CD4-positive, alpha-beta T cell (primary cell): ENCODE measurements at regions not wholly inside any gene's neighbourhood (a gene's known extent, or its start where the extent isn't known, plus 50 kb on each side); places are given as distances from the start of the nearest gene placed in this dataset.

Source experiments
- ATAC-seq: fragments of 200-7000 bp; cut with Tn5 transposase; one replicate; pipeline ENCODE4 v1.10.0; 2022; ENCODE audit warnings: mild to moderate bottlenecking; ENCODE audit not compliant: poor library complexity
- CTCF ChIA-PET: fragments of 350-600 bp; sonication (Branson Sonifier 250); formaldehyde crosslinking; loops from one replicate; lab custom pipeline; 2021; ENCODE audit warnings: antibody characterized with exemption, inconsistent platforms; lab: Charles Lee
- POLR2A ChIA-PET: fragments of 350-600 bp; sonication (Branson Sonifier 250); formaldehyde crosslinking; loops from one replicate; lab custom pipeline; 2021; ENCODE audit warnings: antibody characterized with exemption, inconsistent platforms; lab: Charles Lee
- DNase-seq, 14 experiments: peaks; one replicate each; pipeline ENCODE4 v3.0.0-alpha.2; 2013 to 2020; ENCODE audit warnings: mixed read lengths in 2 of 14
- H3K27ac ChIP-seq, 2 donors: one replicate each; pipeline versions ENCODE4 v1.5.1 to v1.7.0; 2013; ENCODE audit warnings: low read length in 2 of 2, low read depth in 1 of 2, mild to moderate bottlenecking in 1 of 2
- H3K27me3 ChIP-seq, 2 experiments: 1 replicate in 1 of 2; 2 replicates in 1 of 2; pipeline versions ENCODE4 v1.6.1 to v1.7.0; 2013; ENCODE audit warnings: low read length in 2 of 2, control low read depth in 1 of 2, mild to moderate bottlenecking in 1 of 2, moderate library complexity in 1 of 2; ENCODE audit not compliant: insufficient read depth in 2 of 2, control insufficient read depth in 1 of 2
- H3K36me3 ChIP-seq: one replicate; pipeline ENCODE4 v1.6.1; 2013; ENCODE audit warnings: low read length, control low read depth; ENCODE audit not compliant: insufficient read depth
- H3K4me1 ChIP-seq: one replicate; pipeline ENCODE4 v1.6.1; 2013; ENCODE audit warnings: low read length, control low read depth; ENCODE audit not compliant: insufficient read depth
- H3K4me3 ChIP-seq: one replicate; pipeline ENCODE4 v1.5.1; 2013; ENCODE audit warnings: mild to moderate bottlenecking, low read length, moderate library complexity
- H3K9me3 ChIP-seq, 2 experiments: 1 replicate in 1 of 2; 2 replicates in 1 of 2; pipeline versions ENCODE4 v1.6.1 to v1.7.0; 2013; ENCODE audit warnings: low read length in 2 of 2, mild to moderate bottlenecking in 2 of 2, control low read depth in 1 of 2, moderate library complexity in 1 of 2; ENCODE audit not compliant: control insufficient read depth in 1 of 2, insufficient read depth in 1 of 2
- H3K27ac Mint-ChIP-seq: one replicate; pipeline ENCODE4 v1.8.0; 2020; ENCODE audit warnings: mixed read lengths
- H3K27me3 Mint-ChIP-seq: one replicate; pipeline ENCODE4 v1.8.0; 2021; ENCODE audit warnings: mixed read lengths
- H3K36me3 Mint-ChIP-seq: one replicate; pipeline ENCODE4 v1.8.0; 2021; ENCODE audit warnings: low read depth, mixed read lengths
- H3K4me1 Mint-ChIP-seq: one replicate; pipeline ENCODE4 v1.8.0; 2021; ENCODE audit warnings: low read depth, mixed read lengths
- H3K4me3 Mint-ChIP-seq: one replicate; pipeline ENCODE4 v1.8.0; 2020; ENCODE audit warnings: mild to moderate bottlenecking, mixed read lengths
- H3K9me3 Mint-ChIP-seq: one replicate; pipeline ENCODE4 v1.8.0; 2020; ENCODE audit warnings: mixed read lengths
- intact Hi-C, 2 experiments: fragments of 100-400 bp; cut with DNase I in 1 of 2; cut with micrococcal nuclease in 1 of 2; formaldehyde crosslinking; loops; one replicate each; pipeline versions ENCODE4 v1.15.1 to v1.9.0; 2023 to 2025; cut with DNase I, micrococcal nuclease
- TF ChIP-seq, protein P1 (sequence below): fragments of 200-600 bp; IDR thresholded peaks from one replicate; pipeline ENCODE4 v1.8.0; 2022; ENCODE audit warnings: antibody characterized with exemption, mild to moderate bottlenecking

DNA sequence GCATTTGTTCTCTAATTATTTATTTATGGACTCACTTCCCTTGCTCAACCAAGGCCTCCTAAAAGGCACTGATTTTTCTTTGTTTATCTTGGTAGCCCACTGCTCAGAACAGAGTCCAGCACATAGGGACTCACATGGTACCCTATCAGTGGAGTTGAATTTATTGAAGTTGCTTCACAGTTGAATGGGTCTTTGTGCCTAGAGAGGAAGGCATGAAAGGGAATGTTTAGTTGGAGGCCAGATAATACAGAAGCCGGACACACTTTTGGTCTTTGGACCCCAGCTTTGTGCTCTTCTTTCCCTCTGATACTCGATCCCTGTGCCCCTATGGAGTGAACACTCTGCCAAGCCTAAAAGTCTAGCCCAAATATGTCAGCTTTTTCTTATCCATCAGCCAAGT lies 429.0 kb downstream of the PRDM2 start:
- Mint-ChIP-seq H3K27ac (no peak overlapping the region), H3K9me3 (no peaks in the 10 kb centered on the region)
- CTCF ChIA-PET = no interaction called here

DNA sequence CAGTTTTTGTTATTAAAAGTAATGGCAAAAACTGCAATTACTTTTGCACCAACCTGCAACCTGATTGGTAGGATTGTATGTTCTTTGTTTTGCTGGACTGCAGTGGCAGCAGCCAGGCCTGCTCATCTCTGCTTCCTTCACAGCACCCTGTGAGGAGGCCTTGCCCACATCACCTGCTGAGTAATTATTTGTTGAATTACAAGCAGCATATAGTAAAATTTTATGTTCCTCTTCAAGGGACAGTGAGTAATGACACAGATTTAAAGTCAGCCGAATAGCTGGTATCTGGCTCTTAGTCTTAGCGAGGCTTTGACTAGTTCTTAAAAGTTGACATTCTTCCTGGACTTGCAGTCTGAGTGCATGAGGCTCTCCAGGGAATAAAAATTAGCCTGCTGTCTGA lies 435.1 kb downstream of the PRDM2 start:
- no peak overlapping the region for H3K4me3 Mint-ChIP-seq
- POLR2A ChIA-PET = no interaction called here

More for the DNA sequence above, 429.0 kb downstream of the PRDM2 start:
- intact Hi-C loops = no loop called here
- H3K4me3 ChIP-seq = no peak overlapping the region
- Mint-ChIP-seq H3K4me1 (no peaks in the 10 kb centered on the region), H3K27me3 (peaks cover 16% of the 10 kb centered on the region), H3K4me3 (no peak overlapping the region), H3K36me3 (no peaks in the 10 kb centered on the region)
- H3K36me3 ChIP-seq = no peaks in the 10 kb centered on the region
- no peaks in the 10 kb centered on the region for H3K27me3 ChIP-seq
- POLR2A ChIA-PET = no interaction called here
- H3K27ac ChIP-seq = no peak overlapping the region
- no peak for DNase-seq
- no peaks in the 10 kb centered on the region for H3K4me1 ChIP-seq
- no peak for ATAC-seq
- peaks cover 0 to 7% of the 10 kb centered on the region in 2 experiments for H3K9me3 ChIP-seq
- TF ChIP-seq, protein P1, sequence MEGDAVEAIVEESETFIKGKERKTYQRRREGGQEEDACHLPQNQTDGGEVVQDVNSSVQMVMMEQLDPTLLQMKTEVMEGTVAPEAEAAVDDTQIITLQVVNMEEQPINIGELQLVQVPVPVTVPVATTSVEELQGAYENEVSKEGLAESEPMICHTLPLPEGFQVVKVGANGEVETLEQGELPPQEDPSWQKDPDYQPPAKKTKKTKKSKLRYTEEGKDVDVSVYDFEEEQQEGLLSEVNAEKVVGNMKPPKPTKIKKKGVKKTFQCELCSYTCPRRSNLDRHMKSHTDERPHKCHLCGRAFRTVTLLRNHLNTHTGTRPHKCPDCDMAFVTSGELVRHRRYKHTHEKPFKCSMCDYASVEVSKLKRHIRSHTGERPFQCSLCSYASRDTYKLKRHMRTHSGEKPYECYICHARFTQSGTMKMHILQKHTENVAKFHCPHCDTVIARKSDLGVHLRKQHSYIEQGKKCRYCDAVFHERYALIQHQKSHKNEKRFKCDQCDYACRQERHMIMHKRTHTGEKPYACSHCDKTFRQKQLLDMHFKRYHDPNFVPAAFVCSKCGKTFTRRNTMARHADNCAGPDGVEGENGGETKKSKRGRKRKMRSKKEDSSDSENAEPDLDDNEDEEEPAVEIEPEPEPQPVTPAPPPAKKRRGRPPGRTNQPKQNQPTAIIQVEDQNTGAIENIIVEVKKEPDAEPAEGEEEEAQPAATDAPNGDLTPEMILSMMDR = no peak

DNA sequence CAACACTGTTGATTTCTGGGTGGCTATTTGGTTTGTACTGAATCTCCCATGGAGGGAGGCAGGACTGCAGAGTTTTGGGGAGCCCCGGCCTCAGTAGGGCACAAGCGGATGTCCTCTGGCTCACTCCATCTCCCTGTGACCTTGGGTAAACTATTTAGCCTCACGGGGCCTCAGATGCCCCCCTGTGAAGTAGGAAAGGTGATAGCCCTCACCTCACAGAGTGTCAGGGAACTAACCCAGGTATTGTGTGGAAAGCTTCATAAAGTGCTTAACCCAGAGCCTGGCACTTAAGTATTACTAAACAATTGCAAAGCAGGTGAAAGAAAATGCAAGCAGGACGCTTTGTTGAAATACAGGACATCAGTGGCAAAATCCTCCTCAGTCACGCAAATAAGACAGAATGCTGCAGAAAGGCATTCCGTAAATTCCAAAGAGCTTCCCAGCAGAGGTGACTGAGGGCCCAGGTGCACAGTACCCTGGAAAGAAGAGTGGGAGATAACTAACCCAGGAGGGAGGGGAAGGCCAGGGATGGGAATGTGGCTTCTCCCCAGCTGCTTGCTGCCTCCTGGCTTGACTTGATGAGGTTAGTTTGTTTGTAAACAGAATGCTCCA lies 436.3 kb downstream of the PRDM2 start:
- no peaks in the 10 kb centered on the region for H3K9me3 ChIP-seq
- H3K36me3 Mint-ChIP-seq = no peaks in the 10 kb centered on the region
- no peaks in the 10 kb centered on the region for H3K36me3 ChIP-seq
- DNase-seq (no peak), ATAC-seq (no peak)
- H3K27ac Mint-ChIP-seq = no peak overlapping the region
- TF ChIP-seq, protein P1 = no peak
- no peaks in the 10 kb centered on the region for H3K4me1 Mint-ChIP-seq
- no peak overlapping the region for H3K27ac ChIP-seq
- intact Hi-C loops = no loop called here
- H3K27me3 Mint-ChIP-seq = peaks cover 20% of the 10 kb centered on the region
- CTCF ChIA-PET = no interaction called here
- H3K27me3 ChIP-seq = no peaks in the 10 kb centered on the region
- no peaks in the 10 kb centered on the region for H3K4me1 ChIP-seq
- H3K9me3 Mint-ChIP-seq = no peaks in the 10 kb centered on the region
- H3K4me3 Mint-ChIP-seq = no peak overlapping the region
- POLR2A ChIA-PET = no interaction called here
- no peak overlapping the region for H3K4me3 ChIP-seq

More for the DNA sequence above, 435.1 kb downstream of the PRDM2 start:
- Histone ChIP-seq H3K36me3 (no peaks in the 10 kb centered on the region), H3K4me1 (no peaks in the 10 kb centered on the region), H3K4me3 (no peak overlapping the region), H3K27ac (no peak overlapping the region), H3K27me3 (no peaks in the 10 kb centered on the region), H3K9me3 (no peaks in the 10 kb centered on the region)
- H3K9me3 Mint-ChIP-seq = no peaks in the 10 kb centered on the region
- H3K27ac Mint-ChIP-seq = no peak overlapping the region
- TF ChIP-seq, protein P1 = no peak
- CTCF ChIA-PET = no interaction called here
- peaks cover 24% of the 10 kb centered on the region for H3K27me3 Mint-ChIP-seq
- H3K4me1 Mint-ChIP-seq = no peaks in the 10 kb centered on the region
- no peaks in the 10 kb centered on the region for H3K36me3 Mint-ChIP-seq
- DNase-seq (no peak), ATAC-seq (no peak)
- intact Hi-C loops = no loop called here
